Fibroblast of the aortic adventitia (primary cell): ENCODE measurements at regions not wholly inside any gene's neighbourhood (a gene's known extent, or its start where the extent isn't known, plus 50 kb on each side); places are given as distances from the start of the nearest gene placed in this dataset.

ENCODE experiments used
- DNase-seq: peaks from one replicate; pipeline ENCODE4 v3.0.0-alpha.2; 2010; ENCODE audit warnings: low read depth
- H3K4me3 ChIP-seq: 2 replicates; pipeline ENCODE4 v1.5.1; 2011; ENCODE audit warnings: low read depth, mild to moderate bottlenecking, control low read depth, low read length, moderate library complexity
- CTCF ChIP-seq: IDR thresholded peaks from 2 replicates; pipeline ENCODE4 v1.5.1; 2011; ENCODE audit warnings: mild to moderate bottlenecking, low read length, control low read depth, inconsistent platforms; ENCODE audit not compliant: insufficient read depth

GRCh38 chr5:7978991-7979390, 110.0 kb downstream of the MTRR start:
- no peak for DNase-seq
- no peak overlapping the region for H3K4me3 ChIP-seq
- TF ChIP-seq CTCF = no peak

- no peak overlapping the region for H3K4me3 ChIP-seq
- DNase-seq = no peak
- no peak for TF ChIP-seq CTCF
Measured at GRCh38 chr5:7980881-7981280, 111.9 kb downstream of the MTRR start.

- DNase-seq = no peak
- no peak for TF ChIP-seq CTCF
- H3K4me3 ChIP-seq = no peak overlapping the region
Measured at GRCh38 chr5:7983433-7983832, 114.5 kb downstream of the MTRR start.

GRCh38 chr5:7991125-7991821, 122.3 kb downstream of the MTRR start:
- no peak for DNase-seq
- H3K4me3 ChIP-seq = no peak overlapping the region
- no peak for TF ChIP-seq CTCF

- DNase-seq = no peak
- TF ChIP-seq CTCF = no peak
- H3K4me3 ChIP-seq = no peak overlapping the region
Measured at GRCh38 chr5:7995688-7996294, 126.8 kb downstream of the MTRR start.

- no peak for DNase-seq
- TF ChIP-seq CTCF = no peak
- H3K4me3 ChIP-seq = no peak overlapping the region
Measured at GRCh38 chr5:8005416-8005815, 136.5 kb downstream of the MTRR start.
